H1 (cell line): ENCODE measurements at regions not wholly inside any gene's neighbourhood (a gene's known extent, or its start where the extent isn't known, plus 50 kb on each side); places are given as distances from the start of the nearest gene placed in this dataset.

ENCODE experiments used
- CTCF ChIA-PET: fragments of 300-600 bp; sonication (Branson Sonifier 250); formaldehyde crosslinking; loops from one replicate; lab custom pipeline; 2021; ENCODE audit not compliant: partially characterized antibody; lab: Charles Lee
- POLR2A ChIA-PET: fragments of 300-600 bp; sonication (Branson Sonifier 250); formaldehyde crosslinking; loops from one replicate; lab custom pipeline; 2021; ENCODE audit warnings: inconsistent platforms; ENCODE audit not compliant: partially characterized antibody; lab: Charles Lee
- DNase-seq, 2 experiments: peaks; one replicate each; pipeline versions ENCODE4 v3.0.0 to v3.0.0-alpha.2; 2010 to 2022; ENCODE audit warnings: low spot score in 2 of 2, low read depth in 1 of 2, mixed read lengths in 1 of 2
- FAIRE-seq: peaks from 2 replicates; lab custom pipeline; 2011; peaks lifted over from hg19 to GRCh38; lab: Jason Lieb, UNC
- H2AFZ ChIP-seq: 2 replicates; pipeline ENCODE4 v1.8.1; 2012; ENCODE audit warnings: low read length, inconsistent platforms
- H2AK5ac ChIP-seq: 2 replicates; pipeline ENCODE4 v1.6.1; 2013; ENCODE audit warnings: low read depth, low read length
- H2BK120ac ChIP-seq: replicated peaks from 2 replicates; pipeline ENCODE3; 2013; ENCODE audit warnings: low read depth, low read length, inconsistent platforms
- H2BK12ac ChIP-seq: 2 replicates; pipeline ENCODE4 v1.6.1; 2013; ENCODE audit warnings: low read depth, low read length
- H2BK15ac ChIP-seq: 2 replicates; pipeline ENCODE4 v1.6.1; 2013; ENCODE audit warnings: low read length
- H2BK20ac ChIP-seq: 2 replicates; pipeline ENCODE4 v1.6.1; 2013; ENCODE audit warnings: low read length
- H2BK5ac ChIP-seq: 2 replicates; pipeline ENCODE4 v1.6.1; 2013; ENCODE audit warnings: low read depth, low read length
- H3K14ac ChIP-seq: 2 replicates; pipeline ENCODE4 v1.6.1; 2013; ENCODE audit warnings: inconsistent platforms; ENCODE audit not compliant: insufficient read length
- H3K18ac ChIP-seq: 2 replicates; pipeline ENCODE4 v1.6.1; 2013; ENCODE audit warnings: low read length; ENCODE audit errors: extremely low read depth
- H3K23ac ChIP-seq: 2 replicates; pipeline ENCODE4 v1.6.1; 2013; ENCODE audit warnings: inconsistent platforms; ENCODE audit not compliant: insufficient read length
- H3K23me2 ChIP-seq: 2 replicates; pipeline ENCODE4 v1.6.1; 2013; ENCODE audit warnings: low read depth, low read length
- H3K27ac ChIP-seq: 2 replicates; pipeline ENCODE4 v1.6.1; 2011; ENCODE audit warnings: low read depth, low read length, inconsistent platforms
- H3K27me3 ChIP-seq, 4 experiments: replicated peaks in 1 of 4; 1 replicate in 1 of 4; 2 replicates in 3 of 4; pipeline versions ENCODE4 v1.6.1 to v1.8.1; 2011 to 2013; ENCODE audit warnings: low read length in 3 of 4, mild to moderate bottlenecking in 3 of 4, inconsistent platforms in 2 of 4, mixed read lengths in 2 of 4, moderate library complexity in 1 of 4; ENCODE audit not compliant: control insufficient read depth in 3 of 4, insufficient read depth in 3 of 4; ENCODE audit errors: extremely low read depth in 1 of 4
- H3K36me3 ChIP-seq, 4 experiments: 2 replicates each; pipeline versions ENCODE4 v1.6.1 to v1.8.1; 2011 to 2013; ENCODE audit warnings: mild to moderate bottlenecking in 4 of 4, low read length in 3 of 4, moderate library complexity in 2 of 4, control low read depth in 1 of 4, inconsistent platforms in 1 of 4; ENCODE audit not compliant: insufficient read depth in 4 of 4, control insufficient read depth in 2 of 4
- H3K4ac ChIP-seq: replicated peaks from 2 replicates; pipeline ENCODE3; 2013; ENCODE audit warnings: low read length, low read depth, mixed read lengths, inconsistent platforms; ENCODE audit not compliant: insufficient read length
- H3K4me1 ChIP-seq, 4 experiments: replicated peaks in 1 of 4; 1 replicate in 1 of 4; 2 replicates in 3 of 4; pipeline versions ENCODE4 v1.6.1 to v1.8.1; 2011 to 2013; ENCODE audit warnings: low read length in 3 of 4, inconsistent platforms in 2 of 4, mixed read lengths in 1 of 4; ENCODE audit not compliant: insufficient read depth in 4 of 4, control insufficient read depth in 3 of 4
- H3K4me2 ChIP-seq, 2 experiments: 2 replicates each; pipeline versions ENCODE4 v1.6.1 to v1.8.1; 2011 to 2013; ENCODE audit warnings: low read depth in 2 of 2, low read length in 2 of 2, control low read depth in 1 of 2, inconsistent platforms in 1 of 2, mild to moderate bottlenecking in 1 of 2; ENCODE audit not compliant: insufficient read depth in 1 of 2
- H3K4me3 ChIP-seq, 4 experiments: fragments of 200-600, 300-600 bp in 1 of 4; sonication (generic), shearing (Covaris generic), sonication (Bioruptor Twin) in 1 of 4; 2 replicates each; pipeline versions ENCODE4 v1.5.1 to v1.8.1; 2011 to 2016; ENCODE audit warnings: low read length in 4 of 4, low read depth in 3 of 4, control low read depth in 2 of 4, inconsistent platforms in 2 of 4, mild to moderate bottlenecking in 2 of 4, mixed read lengths in 1 of 4, moderate library complexity in 1 of 4; ENCODE audit not compliant: insufficient read depth in 2 of 4; ENCODE audit errors: extremely low read depth in 1 of 4
- H3K56ac ChIP-seq: replicated peaks from 2 replicates; pipeline ENCODE3; 2013; ENCODE audit warnings: low read depth, mild to moderate bottlenecking, mixed read lengths, low read length, inconsistent platforms; ENCODE audit not compliant: insufficient read length
- H3K79me1 ChIP-seq: 2 replicates; pipeline ENCODE4 v1.6.1; 2013; ENCODE audit warnings: low read depth, low read length, control low read depth
- H3K79me2 ChIP-seq, 2 experiments: 2 replicates each; pipeline versions ENCODE4 v1.6.1 to v1.8.1; 2012 to 2013; ENCODE audit warnings: low read length in 2 of 2, mild to moderate bottlenecking in 2 of 2, inconsistent platforms in 1 of 2; ENCODE audit not compliant: insufficient read depth in 2 of 2, control insufficient read depth in 1 of 2
- H3K9ac ChIP-seq, 4 experiments: replicated peaks in 1 of 4; 1 replicate in 1 of 4; 2 replicates in 3 of 4; pipeline versions ENCODE4 v1.6.1 to v1.8.1; 2011 to 2013; ENCODE audit warnings: low read depth in 3 of 4, low read length in 3 of 4, control low read depth in 2 of 4, mild to moderate bottlenecking in 2 of 4, moderate library complexity in 2 of 4, inconsistent platforms in 1 of 4; ENCODE audit errors: extremely low read depth in 1 of 4
- H3K9me3 ChIP-seq, 2 experiments: 2 replicates each; pipeline versions ENCODE4 v1.6.1 to v1.8.1; 2012 to 2013; ENCODE audit warnings: mild to moderate bottlenecking in 2 of 2, moderate library complexity in 2 of 2, control low read depth in 1 of 2, inconsistent platforms in 1 of 2, low read depth in 1 of 2, low read length in 1 of 2, mixed read lengths in 1 of 2; ENCODE audit not compliant: insufficient read depth in 2 of 2
- H4K20me1 ChIP-seq, 2 experiments: replicated peaks in 1 of 2; 2 replicates each; pipeline versions ENCODE3 to v1.8.1; 2011 to 2013; ENCODE audit warnings: inconsistent platforms in 2 of 2, low read length in 2 of 2, mild to moderate bottlenecking in 1 of 2; ENCODE audit not compliant: insufficient read depth in 2 of 2, control insufficient read depth in 1 of 2
- H4K5ac ChIP-seq: 2 replicates; pipeline ENCODE4 v1.6.1; 2013; ENCODE audit warnings: low read length, low read depth, mixed read lengths, inconsistent platforms; ENCODE audit not compliant: insufficient read length
- H4K8ac ChIP-seq: 2 replicates; pipeline ENCODE4 v1.8.0; 2013; ENCODE audit warnings: mild to moderate bottlenecking, moderate library complexity, low read length, inconsistent platforms; ENCODE audit not compliant: insufficient read depth; ENCODE audit errors: extremely low read depth
- H4K91ac ChIP-seq: replicated peaks from 2 replicates; pipeline ENCODE3; 2013; ENCODE audit warnings: low read length, mixed read lengths, inconsistent platforms; ENCODE audit not compliant: insufficient read length
- CHD1 ChIP-seq: IDR thresholded peaks from 2 replicates; pipeline ENCODE4 v1.6.1; 2012; ENCODE audit warnings: low read depth, low read length, improper control_type of control experiment
- FOSL1 ChIP-seq: IDR thresholded peaks from 2 replicates; pipeline ENCODE4 v1.6.1; 2011; ENCODE audit warnings: mild to moderate bottlenecking, low read depth, low read length, moderate library complexity; ENCODE audit not compliant: insufficient read depth
- PHF8 ChIP-seq: fragments of 200-600 bp; sonication (generic); conservative IDR thresholded peaks from 2 replicates; pipeline ENCODE4 v1.7.1; 2012; ENCODE audit warnings: low read depth, mild to moderate bottlenecking, inconsistent platforms, low read length, moderate library complexity
- POLR2AphosphoS5 ChIP-seq: IDR thresholded peaks from 2 replicates; pipeline ENCODE4 v1.6.1; 2011; ENCODE audit warnings: low read depth, low read length
- RAD21 ChIP-seq, 2 experiments: IDR thresholded peaks in 1 of 2; conservative IDR thresholded peaks in 1 of 2; 2 replicates each; pipeline ENCODE4 v1.6.1; 2011; ENCODE audit warnings: low read depth in 2 of 2, low read length in 2 of 2, improper control_type of control experiment in 1 of 2, inconsistent platforms in 1 of 2, mild to moderate bottlenecking in 1 of 2, moderate library complexity in 1 of 2
- SP2 ChIP-seq: IDR thresholded peaks from 2 replicates; pipeline ENCODE4 v1.6.1; 2012; ENCODE audit warnings: mild to moderate bottlenecking, low read length, inconsistent platforms
- YY1 ChIP-seq: IDR thresholded peaks from 2 replicates; pipeline ENCODE4 v1.6.1; 2011; ENCODE audit warnings: low read depth, mild to moderate bottlenecking, low read length
- WGBS, 2 experiments: shearing (Covaris generic) in 1 of 2; methylation state at CpG; one replicate each; pipeline versions ENCODE4 v1.1.6 to v1.1.7; 2013 to 2015; ENCODE audit warnings: low lambda C conversion rate in 2 of 2, mixed read lengths in 2 of 2, inconsistent platforms in 1 of 2, low coverage in 1 of 2, missing lambda C conversion rate in 1 of 2; ENCODE audit not compliant: insufficient replicate concordance in 2 of 2, insufficient coverage in 1 of 2, insufficient read length in 1 of 2; ENCODE audit errors: extremely low coverage in 1 of 2, missing lambda C conversion rate in 1 of 2; 5-methylcytosine and 5-hydroxymethylcytosine counted together

GRCh38 chr5:71899865-71900342 lies 180.8 kb downstream of the CARTPT start:
- FAIRE-seq: no peak
- no peaks in the 10 kb centered on the region for H3K4me1 ChIP-seq
- no peak overlapping the region for H3K27ac ChIP-seq
- no peak overlapping the region for H2BK15ac ChIP-seq
- no peak for DNase-seq
- H2BK20ac ChIP-seq: no peak overlapping the region
- no peaks in the 10 kb centered on the region for H3K9me3 ChIP-seq
- H2BK120ac ChIP-seq: no peak overlapping the region
- no peak overlapping the region for H3K14ac ChIP-seq
- H3K4ac ChIP-seq: no peak overlapping the region
- no peaks in the 10 kb centered on the region for H3K27me3 ChIP-seq
- H3K56ac ChIP-seq: no peak overlapping the region
- ChIA-PET CTCF (no interaction called here), POLR2A (no interaction called here)
- no peak overlapping the region for H2BK12ac ChIP-seq
- no peaks in the 10 kb centered on the region for H3K79me2 ChIP-seq
- no peak overlapping the region for H4K8ac ChIP-seq
- no peak overlapping the region for H3K4me2 ChIP-seq
- H3K4me3 ChIP-seq: no peak overlapping the region
- no peak overlapping the region for H3K23ac ChIP-seq
- no peaks in the 10 kb centered on the region for H3K23me2 ChIP-seq
- H2BK5ac ChIP-seq: no peak overlapping the region
- H3K79me1 ChIP-seq: no peaks in the 10 kb centered on the region
- H4K5ac ChIP-seq: no peak overlapping the region
- TF ChIP-seq CHD1 (no peak), PHF8 (no peak), SP2 (no peak), FOSL1 (no peak), POLR2AphosphoS5 (no peak), YY1 (no peak), RAD21 (IDR thresholded peaks at IDR 0.05 in 1 of 2, conservative IDR thresholded peaks at IDR 0.05 in 1 of 2; ENCODE audit: low read depth in 2 of 2, low read length in 2 of 2) (no peak)
- H2AFZ ChIP-seq: no peak overlapping the region
- H4K91ac ChIP-seq: no peak overlapping the region
- H4K20me1 ChIP-seq: no peaks in the 10 kb centered on the region
- H3K18ac ChIP-seq: no peak overlapping the region
- no peak overlapping the region for H3K9ac ChIP-seq
- H3K36me3 ChIP-seq: no peaks in the 10 kb centered on the region
- 84% methylated on average over 2 of the region's 2 CpGs; no CpG with 5 or more reads in 1 of the 2 experiments for WGBS, 2 experiments
- H2AK5ac ChIP-seq: no peak overlapping the region
